Keratinocyte (primary cell): ENCODE measurements at regions not wholly inside any gene's neighbourhood (a gene's known extent, or its start where the extent isn't known, plus 50 kb on each side); places are given as distances from the start of the nearest gene placed in this dataset.

Source experiments
- DNase-seq: peaks from one replicate; pipeline ENCODE4 v3.0.0-alpha.2; 2011; ENCODE audit warnings: low read depth, missing footprints, low spot score
- FAIRE-seq: peaks from 2 replicates; lab custom pipeline; 2011; peaks lifted over from hg19 to GRCh38; lab: Jason Lieb, UNC
- H2AFZ ChIP-seq: 2 replicates; pipeline ENCODE4 v1.6.0; 2012; ENCODE audit warnings: low read length, control low read depth, inconsistent platforms; ENCODE audit not compliant: control insufficient read depth
- H3K27ac ChIP-seq: 2 replicates; pipeline ENCODE4 v1.5.1; 2011; ENCODE audit warnings: low read length; ENCODE audit not compliant: control insufficient read depth, insufficient read depth
- H3K27me3 ChIP-seq: 3 replicates; pipeline ENCODE4 v1.6.0; 2011; ENCODE audit warnings: low read length; ENCODE audit not compliant: control insufficient read depth, insufficient read depth; ENCODE audit errors: extremely low read depth
- H3K36me3 ChIP-seq, 2 experiments: 2 replicates in 1 of 2; 3 replicates in 1 of 2; pipeline ENCODE4 v1.5.1; 2011; ENCODE audit warnings: low read length in 2 of 2, mild to moderate bottlenecking in 1 of 2; ENCODE audit not compliant: control insufficient read depth in 2 of 2, insufficient read depth in 2 of 2; ENCODE audit errors: extremely low read depth in 1 of 2
- H3K4me1 ChIP-seq: 3 replicates; pipeline ENCODE4 v1.5.1; 2011; ENCODE audit warnings: low read length; ENCODE audit not compliant: control insufficient read depth, insufficient read depth; ENCODE audit errors: extremely low read depth
- H3K4me2 ChIP-seq: 3 replicates; pipeline ENCODE4 v1.6.0; 2011; ENCODE audit warnings: low read depth, low read length; ENCODE audit not compliant: control insufficient read depth, insufficient read depth; ENCODE audit errors: extremely low read depth
- H3K4me3 ChIP-seq, 3 experiments: fragments of 200-600 bp in 1 of 3; sonication (generic) in 1 of 3; 2 replicates in 2 of 3; 3 replicates in 1 of 3; pipeline ENCODE4 v1.5.1; 2011 to 2016; ENCODE audit warnings: low read length in 3 of 3, mild to moderate bottlenecking in 3 of 3, control low read depth in 2 of 3, inconsistent platforms in 1 of 3, low read depth in 1 of 3, mixed read lengths in 1 of 3, mixed run types in 1 of 3, moderate library complexity in 1 of 3; ENCODE audit not compliant: control insufficient read depth in 2 of 3, insufficient read depth in 2 of 3; ENCODE audit errors: extremely low read depth in 1 of 3
- H3K79me2 ChIP-seq: 2 replicates; pipeline ENCODE4 v1.6.0; 2012; ENCODE audit warnings: low read length; ENCODE audit not compliant: control insufficient read depth, insufficient read depth
- H3K9ac ChIP-seq: 3 replicates; pipeline ENCODE4 v1.6.0; 2011; ENCODE audit warnings: low read length; ENCODE audit not compliant: control insufficient read depth, insufficient read depth; ENCODE audit errors: extremely low read depth
- H3K9me1 ChIP-seq: 3 replicates; pipeline ENCODE4 v1.6.0; 2011; ENCODE audit warnings: low read length; ENCODE audit not compliant: control insufficient read depth, insufficient read depth; ENCODE audit errors: extremely low read depth
- H3K9me3 ChIP-seq: 2 replicates; pipeline ENCODE4 v1.5.1; 2012; ENCODE audit warnings: low read depth, low read length; ENCODE audit not compliant: control insufficient read depth
- H4K20me1 ChIP-seq: 3 replicates; pipeline ENCODE4 v1.6.0; 2011; ENCODE audit warnings: low read length; ENCODE audit not compliant: control insufficient read depth, insufficient read depth; ENCODE audit errors: extremely low read depth
- CTCF ChIP-seq, 3 experiments: IDR thresholded peaks in 1 of 3; conservative IDR thresholded peaks in 1 of 3; optimal IDR thresholded peaks in 1 of 3; 2 replicates in 2 of 3; 3 replicates in 1 of 3; pipeline versions ENCODE3 to v1.5.1; 2011; ENCODE audit warnings: low read length in 3 of 3, mild to moderate bottlenecking in 3 of 3, moderate library complexity in 2 of 3, control low read depth in 1 of 3, inconsistent platforms in 1 of 3; ENCODE audit not compliant: insufficient read depth in 2 of 3; ENCODE audit errors: extremely low read depth in 1 of 3
- EZH2 ChIP-seq: IDR thresholded peaks from one replicate; pipeline ENCODE4 v1.6.1; 2012; ENCODE audit warnings: inconsistent platforms, mild to moderate bottlenecking, low read length, moderate library complexity
- dilution Hi-C: fragments of 300-500 bp; cut with MboI; formaldehyde crosslinking; loops from one replicate; pipeline ENCODE4 v1.7.0; 2020; ENCODE audit warnings: low sequenced_read_pairs; ENCODE audit not compliant: extremely low pct_ligation_motif_present

- TF ChIP-seq EZH2, result no peak
- TF ChIP-seq CTCF (optimal IDR thresholded peaks at IDR 0.05 in 1 of 3, IDR thresholded peaks at IDR 0.05 in 1 of 3, conservative IDR thresholded peaks at IDR 0.05 in 1 of 3; ENCODE audit: extremely low read depth in 1 of 3, insufficient read depth in 2 of 3, low read length in 3 of 3), result no peak
- H3K9me3 ChIP-seq, result no peaks in the 10 kb centered on the region
- H3K36me3 ChIP-seq, result no peaks in the 10 kb centered on the region
- H3K27ac ChIP-seq, result no peak overlapping the region
- FAIRE-seq (no peak), DNase-seq (no peak)
- H3K9me1 ChIP-seq, result no peaks in the 10 kb centered on the region
- no peaks in the 10 kb centered on the region for H3K4me1 ChIP-seq
- no peak overlapping the region for H3K4me3 ChIP-seq
- H2AFZ ChIP-seq, result no peak overlapping the region
- no peak overlapping the region for H3K9ac ChIP-seq
- H3K27me3 ChIP-seq, result no peaks in the 10 kb centered on the region
- dilution Hi-C loops, result no loop called here
- H4K20me1 ChIP-seq, result no peaks in the 10 kb centered on the region
- H3K79me2 ChIP-seq, result no peaks in the 10 kb centered on the region
- no peak overlapping the region for H3K4me2 ChIP-seq
Measured at GRCh38 chr6:6993503-6994237, 114.1 kb upstream of the RREB1 start.

- Histone ChIP-seq H3K36me3 (no peaks in the 10 kb centered on the region), H3K79me2 (no peaks in the 10 kb centered on the region), H3K27me3 (no peaks in the 10 kb centered on the region), H3K27ac (no peak overlapping the region), H3K4me3 (no peak overlapping the region), H4K20me1 (no peaks in the 10 kb centered on the region), H3K9me3 (no peaks in the 10 kb centered on the region), H2AFZ (no peak overlapping the region), H3K9ac (no peak overlapping the region), H3K4me2 (no peak overlapping the region), H3K9me1 (no peaks in the 10 kb centered on the region), H3K4me1 (no peaks in the 10 kb centered on the region)
- DNase-seq (no peak), FAIRE-seq (no peak)
- dilution Hi-C loops, result no loop called here
- no peak for TF ChIP-seq EZH2
- TF ChIP-seq CTCF (optimal IDR thresholded peaks at IDR 0.05 in 1 of 3, IDR thresholded peaks at IDR 0.05 in 1 of 3, conservative IDR thresholded peaks at IDR 0.05 in 1 of 3; ENCODE audit: extremely low read depth in 1 of 3, insufficient read depth in 2 of 3, low read length in 3 of 3), result no peak
Measured at GRCh38 chr6:6994796-6995195, 113.0 kb upstream of the RREB1 start.
